GM18505 (cell line): ENCODE measurements at regions not wholly inside any gene's neighbourhood (a gene's known extent, or its start where the extent isn't known, plus 50 kb on each side); places are given as distances from the start of the nearest gene placed in this dataset.
"Not testable (repeated sequence)": the region's sequence is repeated elsewhere in the genome, so short reads cannot be mapped to it uniquely, and the experiment has no call there.

Experiments used
- ATAC-seq: cut with Tn5 transposase; IDR thresholded peaks from one replicate; pipeline ENCODE4 v1.9.1; 2021; ENCODE audit not compliant: unreplicated experiment
- POLR2A ChIP-seq: IDR thresholded peaks from 4 replicates; pipeline ENCODE4 v1.6.1; 2011; ENCODE audit warnings: borderline replicate concordance; ENCODE audit not compliant: insufficient read depth, insufficient read length; ENCODE audit errors: extremely low read depth

DNA sequence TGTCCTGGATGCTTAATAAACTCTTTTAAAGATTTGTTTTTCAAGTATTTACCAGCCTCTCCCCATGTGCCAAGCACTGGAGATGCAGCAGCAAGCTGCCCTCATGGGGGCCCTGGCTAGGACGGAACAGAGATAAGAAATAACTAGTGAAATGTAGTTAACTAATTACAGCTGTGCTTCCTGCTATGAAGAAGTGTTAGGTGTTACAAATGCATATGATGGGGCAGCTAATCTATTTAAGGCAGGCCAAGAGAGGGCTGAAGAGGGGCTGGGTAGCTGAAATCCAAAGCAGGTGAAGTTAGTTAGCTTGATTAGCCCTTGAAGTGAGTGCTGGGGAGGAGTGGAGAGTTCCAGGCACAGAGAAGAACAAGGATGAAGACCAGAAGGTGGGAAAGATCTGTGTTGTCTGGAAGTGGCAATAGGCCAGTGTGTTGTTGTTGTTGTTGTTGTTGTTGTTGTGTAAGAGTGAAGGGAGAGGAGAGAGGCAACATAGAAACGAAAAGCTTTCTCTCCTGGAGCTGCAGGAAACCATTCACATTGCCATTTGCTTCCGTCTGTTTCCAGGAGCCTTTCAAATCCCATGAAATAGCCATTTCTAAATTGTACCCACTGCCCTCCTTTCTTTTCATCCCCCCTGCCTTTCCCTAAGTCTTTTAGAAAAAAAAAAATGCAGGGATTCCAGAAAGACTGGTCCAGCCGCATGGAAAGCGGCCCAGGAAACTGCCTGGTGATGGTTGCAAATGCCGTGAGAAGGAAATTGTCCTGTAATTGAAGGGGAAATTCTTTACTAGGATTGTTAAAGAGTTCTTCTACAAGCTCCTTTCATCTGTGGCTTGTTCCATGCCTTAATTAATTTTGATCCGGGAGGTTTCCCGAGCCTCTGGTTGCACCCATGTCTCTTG, 119.6 kb downstream of the TFAP2C start:
- ATAC-seq = no peak
- TF ChIP-seq POLR2A = no peak

- ATAC-seq = no peak
- TF ChIP-seq POLR2A = no peak
Observed at GRCh38 chr20:56750430-56750829, 121.3 kb downstream of the TFAP2C start.

DNA sequence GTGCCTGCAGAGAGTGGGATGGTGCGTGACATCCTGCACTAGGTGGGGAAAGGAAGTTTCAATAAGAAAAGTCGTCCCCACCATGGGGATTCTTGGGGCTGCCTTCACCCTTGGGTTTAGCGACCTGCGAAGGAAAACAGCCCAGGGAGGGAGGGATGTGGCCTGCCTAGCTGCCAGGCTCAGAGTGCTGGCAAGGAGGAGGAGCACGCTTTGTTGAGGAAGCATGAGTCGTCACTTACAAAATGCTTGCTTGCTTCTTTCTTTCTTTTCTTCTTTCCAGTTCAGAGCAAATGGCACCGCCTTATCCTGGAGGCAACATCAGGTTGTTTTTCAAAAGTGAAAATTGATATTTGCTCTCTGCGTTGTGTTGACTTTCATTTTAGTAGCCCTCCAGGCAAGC, 123.2 kb downstream of the TFAP2C start:
- no peak for TF ChIP-seq POLR2A
- no peak for ATAC-seq

GRCh38 chr20:56755201-56755600, 126.1 kb downstream of the TFAP2C start:
- ATAC-seq = no peak
- TF ChIP-seq POLR2A = no peak

DNA sequence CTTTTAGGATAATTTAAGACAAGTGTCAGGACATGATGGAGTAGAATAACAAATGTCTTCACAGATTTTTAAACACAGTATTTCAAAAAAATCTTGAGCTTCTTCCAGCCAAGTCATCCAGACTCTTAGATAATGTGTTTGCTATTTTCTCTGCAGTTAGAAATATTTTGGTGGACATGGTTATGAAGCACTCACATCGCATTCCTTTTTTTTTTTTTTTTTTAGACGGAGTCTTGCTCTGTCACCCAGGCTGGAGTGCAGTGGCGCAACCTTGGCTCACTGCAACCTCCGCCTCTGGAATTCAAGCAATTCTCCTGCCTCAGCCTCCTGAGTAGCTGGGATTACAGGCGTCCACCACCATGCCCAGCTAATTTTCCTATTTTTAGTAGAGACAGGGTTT, 127.6 kb downstream of the TFAP2C start:
- not testable (repeated sequence) for ATAC-seq

- TF ChIP-seq POLR2A = no peak
Observed at GRCh38 chr20:56758706-56759105, 129.6 kb downstream of the TFAP2C start.

DNA sequence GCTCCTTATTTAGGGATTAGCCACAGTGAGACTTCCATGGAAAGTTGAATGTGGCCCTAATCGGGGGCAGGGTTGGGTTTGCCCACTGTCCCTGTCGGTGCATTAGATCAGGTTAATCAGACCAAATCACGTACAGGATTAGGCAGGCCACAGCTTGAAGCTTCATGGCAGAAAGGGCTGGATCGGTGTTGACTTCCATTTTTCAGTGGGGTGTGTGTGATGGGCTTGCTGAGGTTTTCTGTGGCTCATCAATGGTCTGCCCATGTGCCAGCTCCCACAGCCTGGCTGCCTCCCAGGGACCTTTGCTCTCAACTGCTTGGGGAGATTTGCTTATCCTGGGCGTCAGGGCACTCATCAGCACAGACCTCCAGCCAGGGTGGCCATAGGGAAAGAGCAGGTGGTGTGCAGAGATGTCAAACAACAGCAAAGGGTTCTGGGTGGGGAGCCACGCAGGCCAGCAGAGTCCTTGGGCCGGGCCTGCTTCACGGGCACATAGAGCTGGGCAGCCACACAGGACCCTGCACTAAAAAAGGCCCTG, 130.7 kb downstream of the TFAP2C start:
- no peak for TF ChIP-seq POLR2A
- ATAC-seq = no peak

More at GRCh38 chr20:56758706-56759105, 129.6 kb downstream of the TFAP2C start:
- ATAC-seq = no peak

DNA sequence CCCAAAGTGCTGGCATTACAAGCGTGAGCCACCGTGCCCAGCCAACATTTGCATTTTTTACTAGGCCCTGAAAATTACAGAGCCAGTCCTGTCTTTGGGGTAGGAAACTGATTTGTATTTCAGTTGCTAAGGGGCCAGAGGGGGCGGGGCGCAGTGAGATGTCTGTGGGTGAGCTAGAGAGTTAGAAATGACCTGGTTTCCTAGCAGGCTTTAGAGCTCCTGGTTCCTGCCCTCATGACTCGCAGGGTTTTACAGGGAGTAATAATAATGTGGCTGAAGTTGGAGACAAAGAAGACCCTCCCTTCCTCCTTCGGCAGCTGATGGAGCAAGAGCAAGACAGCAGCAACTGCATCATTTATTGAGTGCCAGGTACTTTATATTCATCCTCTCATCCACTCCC, 131.5 kb downstream of the TFAP2C start:
- ATAC-seq = no peak
- TF ChIP-seq POLR2A = no peak

- ATAC-seq = no peak
- TF ChIP-seq POLR2A = no peak
Observed at GRCh38 chr20:56761393-56761792, 132.3 kb downstream of the TFAP2C start.

DNA sequence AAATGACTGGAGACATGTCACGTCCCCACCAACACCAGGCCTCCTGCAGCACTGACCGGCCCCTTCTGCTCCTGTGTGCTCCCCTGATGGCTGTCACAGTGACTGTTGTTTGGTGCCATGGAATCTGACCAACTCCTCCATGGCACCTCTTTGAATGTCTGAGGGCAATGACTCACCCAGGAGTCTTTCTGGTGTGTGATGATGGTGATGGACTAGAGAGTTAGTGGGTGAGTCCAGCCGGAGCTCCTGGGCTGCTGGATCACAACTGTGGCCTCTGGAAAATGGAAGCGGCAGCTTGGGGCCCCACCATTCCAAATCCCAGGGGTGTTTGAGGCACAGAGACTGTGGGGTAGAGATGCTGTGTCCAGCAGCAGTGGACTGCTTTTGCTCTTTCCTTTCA, 133.3 kb downstream of the TFAP2C start:
- ATAC-seq = no peak
- no peak for TF ChIP-seq POLR2A

GRCh38 chr20:56762829-56763228, 133.7 kb downstream of the TFAP2C start:
- no peak for ATAC-seq

GRCh38 chr20:56764671-56765070, 135.6 kb downstream of the TFAP2C start:
- no peak for ATAC-seq
- TF ChIP-seq POLR2A = no peak

More at GRCh38 chr20:56762829-56763228, 133.7 kb downstream of the TFAP2C start:
- TF ChIP-seq POLR2A = no peak

DNA sequence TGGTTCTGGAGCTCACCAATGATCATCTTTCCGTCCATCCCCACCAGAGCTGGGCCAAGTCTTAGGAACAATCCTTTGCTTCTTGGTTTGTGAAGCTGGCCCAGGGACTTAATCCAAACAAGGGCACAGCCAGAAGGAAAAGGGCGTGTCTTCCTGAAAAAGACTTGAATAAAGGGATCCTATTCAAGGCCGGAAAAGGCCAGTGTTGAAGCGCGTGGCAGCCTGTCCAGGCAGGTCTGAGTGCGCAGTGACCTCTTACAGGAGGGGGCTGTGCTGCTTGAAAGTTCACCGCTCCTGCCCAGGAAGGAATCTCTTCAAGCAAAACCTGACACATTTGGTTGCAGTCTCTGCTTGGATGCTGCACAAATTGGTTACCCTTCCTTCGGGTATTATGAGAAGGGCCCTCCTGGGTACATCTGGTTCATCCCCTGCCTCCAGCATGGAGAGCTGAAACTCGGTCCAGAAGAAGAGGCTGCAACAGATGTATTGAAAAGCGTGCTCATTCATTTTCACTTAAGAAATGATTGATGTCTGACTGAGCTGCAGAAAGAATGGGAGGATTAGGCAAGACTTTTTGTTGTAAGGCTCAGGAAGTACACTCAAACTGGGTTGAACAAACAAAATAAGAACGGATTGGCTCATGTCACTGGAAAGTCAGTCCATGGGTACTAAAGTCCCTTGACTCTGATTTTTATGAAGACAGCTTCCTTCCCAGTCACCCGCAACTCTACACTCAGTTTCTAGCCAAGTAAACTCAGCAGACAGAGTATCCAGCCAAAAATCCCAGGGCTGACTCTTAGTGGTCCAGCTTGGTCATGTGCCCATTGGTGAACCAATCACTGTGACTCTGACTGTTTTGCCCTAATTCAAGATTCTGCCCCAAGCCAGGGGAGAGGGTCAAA, 136.3 kb downstream of the TFAP2C start:
- TF ChIP-seq POLR2A = no peak
- no peak for ATAC-seq
